SIG-M5 (cell line): ENCODE measurements at regions not wholly inside any gene's neighbourhood (a gene's known extent, or its start where the extent isn't known, plus 50 kb on each side); places are given as distances from the start of the nearest gene placed in this dataset.
"Not testable (repeated sequence)": the region's sequence is repeated elsewhere in the genome, so short reads cannot be mapped to it uniquely, and the experiment has no call there.

Source experiments
- DNase-seq: peaks from one replicate; lab custom pipeline; 2025; lab: John Stamatoyannopoulos, UW

GRCh38 chr6:92271091-92271490 is 1148.3 kb downstream of the EPHA7 start:
- DNase-seq: no peak

- DNase-seq: no peak
Observed at GRCh38 chr6:92270365-92270764, 1149.0 kb downstream of the EPHA7 start.

GRCh38 chr6:92267335-92267734 is 1152.0 kb downstream of the EPHA7 start:
- no peak for DNase-seq

GRCh38 chr6:92263864-92264263 is 1155.5 kb downstream of the EPHA7 start:
- DNase-seq: no peak

GRCh38 chr6:92259171-92259570 is 1160.2 kb downstream of the EPHA7 start:
- no peak for DNase-seq

GRCh38 chr6:92243315-92243714 is 1176.0 kb downstream of the EPHA7 start:
- DNase-seq: no peak

- no peak for DNase-seq
Observed at GRCh38 chr6:92231171-92231701, 1188.1 kb downstream of the EPHA7 start.

- DNase-seq: not testable (repeated sequence)
Observed at GRCh38 chr6:92219987-92220386, 1199.4 kb downstream of the EPHA7 start.

GRCh38 chr6:92216717-92217116 is 1202.6 kb downstream of the EPHA7 start:
- no peak for DNase-seq

- no peak for DNase-seq
Observed at GRCh38 chr6:92201618-92202017, 1217.7 kb downstream of the EPHA7 start.

- no peak for DNase-seq
Observed at GRCh38 chr6:92196325-92196724, 1223.0 kb downstream of the EPHA7 start.

- no peak for DNase-seq
Observed at GRCh38 chr6:92195796-92196195, 1223.6 kb downstream of the EPHA7 start.

GRCh38 chr6:92188016-92188415 is 1231.3 kb downstream of the EPHA7 start:
- no peak for DNase-seq

GRCh38 chr6:92184933-92185332 is 1234.4 kb downstream of the EPHA7 start:
- DNase-seq: no peak

GRCh38 chr6:92181347-92181746 is 1238.0 kb downstream of the EPHA7 start:
- DNase-seq: no peak

- DNase-seq: no peak
Observed at GRCh38 chr6:92180090-92180489, 1239.3 kb downstream of the EPHA7 start.

- no peak for DNase-seq
Observed at GRCh38 chr6:92176666-92177065, 1242.7 kb downstream of the EPHA7 start.

- no peak for DNase-seq
Observed at GRCh38 chr6:92174398-92175073, 1244.8 kb downstream of the EPHA7 start.

GRCh38 chr6:92169506-92169905 is 1249.9 kb downstream of the EPHA7 start:
- DNase-seq: no peak

GRCh38 chr6:92166666-92167065 is 1252.7 kb downstream of the EPHA7 start:
- DNase-seq: no peak

- no peak for DNase-seq
Observed at GRCh38 chr6:92161953-92162352, 1257.4 kb downstream of the EPHA7 start.

- no peak for DNase-seq
Observed at GRCh38 chr6:92160226-92160625, 1259.1 kb downstream of the EPHA7 start.

- DNase-seq: no peak
Observed at GRCh38 chr6:92159046-92159445, 1260.3 kb downstream of the EPHA7 start.

GRCh38 chr6:92150553-92150952 is 1268.8 kb downstream of the EPHA7 start:
- no peak for DNase-seq
